ENCODE measurements at regions not wholly inside any gene's neighbourhood (a gene's known extent, or its start where the extent isn't known, plus 50 kb on each side); places are given as distances from the start of the nearest gene placed in this dataset.

DNA sequence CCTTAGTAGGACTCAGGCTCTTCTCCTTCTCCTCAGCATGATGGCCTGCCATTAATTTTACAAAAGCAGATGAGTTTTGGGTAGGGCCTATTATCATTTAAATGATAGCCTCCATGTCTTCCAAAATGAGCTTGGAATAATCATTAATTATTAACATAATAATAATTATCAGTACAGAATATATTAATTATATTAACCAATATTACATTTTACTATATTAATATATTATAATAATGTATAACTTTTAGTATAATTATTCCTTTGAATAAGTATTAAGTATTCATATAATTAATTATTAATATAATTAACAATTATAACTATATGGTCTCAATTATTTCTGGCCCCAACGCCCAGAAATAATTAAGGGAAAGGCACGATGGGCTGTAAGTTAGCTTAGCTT is 318.6 kb upstream of the ADGRL4 start:
- no peak for TF ChIP-seq CTCF (IDR thresholded peaks at IDR 0.05; ENCODE audit: extremely low read depth, missing control alignments)
- DNase-seq (ENCODE audit: low spot score), result no peak

- no peak for TF ChIP-seq CTCF (IDR thresholded peaks at IDR 0.05; ENCODE audit: extremely low read depth, missing control alignments)
Measured at GRCh38 chr1:79323239-79324025, 316.9 kb upstream of the ADGRL4 start.

DNA sequence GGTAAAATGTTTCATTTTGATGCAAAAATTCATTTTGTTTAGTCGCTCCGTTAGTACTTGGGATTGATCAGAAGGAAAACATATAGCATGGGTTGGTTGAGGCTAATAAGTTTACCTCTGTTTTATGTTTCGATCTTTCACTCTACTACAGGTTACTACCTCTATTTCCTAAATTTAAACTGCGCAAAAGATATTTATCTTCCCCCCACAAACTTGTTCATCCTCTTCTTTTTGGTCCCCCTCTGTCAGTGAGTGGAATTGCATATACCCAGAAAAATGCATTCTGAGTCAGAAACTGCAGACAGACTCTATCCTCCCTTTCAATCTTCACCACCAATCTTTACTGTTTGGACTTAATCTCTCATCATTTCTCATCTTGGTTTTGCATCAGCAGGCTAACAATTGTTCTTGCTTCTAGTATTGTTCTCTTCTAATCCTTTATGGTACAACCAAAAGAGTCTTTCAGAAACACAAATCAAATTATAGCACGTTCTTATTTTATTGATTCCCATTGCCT is 316.0 kb upstream of the ADGRL4 start:
- no peak for TF ChIP-seq CTCF (IDR thresholded peaks at IDR 0.05; ENCODE audit: extremely low read depth, missing control alignments)
- no peak for DNase-seq (ENCODE audit: low spot score)

More at GRCh38 chr1:79323239-79324025, 316.9 kb upstream of the ADGRL4 start:
- DNase-seq (ENCODE audit: low spot score), result no peak

- DNase-seq (ENCODE audit: low spot score), result no peak
- no peak for TF ChIP-seq CTCF (IDR thresholded peaks at IDR 0.05; ENCODE audit: extremely low read depth, missing control alignments)
Measured at GRCh38 chr1:79312438-79312837, 305.9 kb upstream of the ADGRL4 start.

- TF ChIP-seq CTCF (IDR thresholded peaks at IDR 0.05; ENCODE audit: extremely low read depth, missing control alignments), result no peak
- DNase-seq (ENCODE audit: low spot score), result no peak
Measured at GRCh38 chr1:79310609-79311008, 304.1 kb upstream of the ADGRL4 start.

GRCh38 chr1:79304131-79304530 is 297.6 kb upstream of the ADGRL4 start:
- no peak for DNase-seq (ENCODE audit: low spot score)
- no peak for TF ChIP-seq CTCF (IDR thresholded peaks at IDR 0.05; ENCODE audit: extremely low read depth, missing control alignments)

- no peak for DNase-seq (ENCODE audit: low spot score)
- no peak for TF ChIP-seq CTCF (IDR thresholded peaks at IDR 0.05; ENCODE audit: extremely low read depth, missing control alignments)
Measured at GRCh38 chr1:79303040-79303439, 296.5 kb upstream of the ADGRL4 start.
